ENCODE measurements at regions not wholly inside any gene's neighbourhood (a gene's known extent, or its start where the extent isn't known, plus 50 kb on each side); places are given as distances from the start of the nearest gene placed in this dataset.

DNA sequence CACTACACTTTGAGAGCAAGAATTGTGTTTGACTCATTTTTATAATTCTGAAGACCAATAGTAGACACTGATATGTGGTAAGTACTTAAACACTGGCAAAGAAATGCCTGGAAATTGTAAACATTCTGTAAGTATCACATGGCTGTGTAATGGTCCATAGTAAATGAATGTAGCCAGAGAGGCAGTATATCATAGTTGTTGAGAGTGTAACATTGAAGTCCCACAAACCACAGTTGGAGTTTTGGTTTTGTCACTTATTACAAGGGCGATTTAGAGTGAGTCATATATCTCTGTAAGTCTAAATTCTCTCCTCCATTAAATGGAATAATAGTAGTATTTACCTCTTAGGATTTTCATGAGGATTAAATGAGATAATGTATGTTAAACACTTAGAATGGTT lies 181.1 kb upstream of the MEF2C start:
- TF ChIP-seq CTCF (IDR thresholded peaks at IDR 0.05) (no peak), EP300 (IDR thresholded peaks at IDR 0.05; ENCODE audit: low read depth) (no peak), POLR2A (IDR thresholded peaks at IDR 0.05) (no peak)
